AG08395 (cell line): ENCODE measurements at regions not wholly inside any gene's neighbourhood (a gene's known extent, or its start where the extent isn't known, plus 50 kb on each side); places are given as distances from the start of the nearest gene placed in this dataset.

Experiments
- DNase-seq: peaks from one replicate; pipeline ENCODE4 v3.0.0; 2012; ENCODE audit warnings: mixed read lengths, low spot score

GRCh38 chr2:220981926-220982325 lies 590.2 kb downstream of the EPHA4 start:
- DNase-seq: no peak

GRCh38 chr2:220985561-220985960 lies 586.5 kb downstream of the EPHA4 start:
- DNase-seq: no peak

- no peak for DNase-seq
Observed at GRCh38 chr2:220987839-220988238, 584.3 kb downstream of the EPHA4 start.

GRCh38 chr2:220991972-220992371 lies 580.1 kb downstream of the EPHA4 start:
- no peak for DNase-seq

GRCh38 chr2:220994846-220995245 lies 577.3 kb downstream of the EPHA4 start:
- DNase-seq: no peak

GRCh38 chr2:220995581-220995980 lies 576.5 kb downstream of the EPHA4 start:
- no peak for DNase-seq

GRCh38 chr2:220998156-220998555 lies 573.9 kb downstream of the EPHA4 start:
- DNase-seq: no peak

GRCh38 chr2:220999356-220999755 lies 572.7 kb downstream of the EPHA4 start:
- no peak for DNase-seq

GRCh38 chr2:221001381-221001801 lies 570.7 kb downstream of the EPHA4 start:
- DNase-seq: no peak

GRCh38 chr2:221002101-221002685 lies 569.9 kb downstream of the EPHA4 start:
- DNase-seq: no peak

- DNase-seq: no peak
Observed at GRCh38 chr2:221005338-221005737, 566.8 kb downstream of the EPHA4 start.

- no peak for DNase-seq
Observed at GRCh38 chr2:221006084-221006483, 566.0 kb downstream of the EPHA4 start.

- no peak for DNase-seq
Observed at GRCh38 chr2:221016551-221016950, 555.6 kb downstream of the EPHA4 start.

- DNase-seq: no peak
Observed at GRCh38 chr2:221018262-221018661, 553.8 kb downstream of the EPHA4 start.

- no peak for DNase-seq
Observed at GRCh38 chr2:221019668-221020067, 552.4 kb downstream of the EPHA4 start.

GRCh38 chr2:221022554-221022953 lies 549.5 kb downstream of the EPHA4 start:
- no peak for DNase-seq

GRCh38 chr2:221025398-221025797 lies 546.7 kb downstream of the EPHA4 start:
- DNase-seq: no peak

- DNase-seq: no peak
Observed at GRCh38 chr2:221034026-221034701, 537.9 kb downstream of the EPHA4 start.

- no peak for DNase-seq
Observed at GRCh38 chr2:221034973-221035372, 537.1 kb downstream of the EPHA4 start.

- no peak for DNase-seq
Observed at GRCh38 chr2:221042926-221043325, 529.2 kb downstream of the EPHA4 start.

GRCh38 chr2:221044781-221045180 lies 527.3 kb downstream of the EPHA4 start:
- DNase-seq: no peak

- no peak for DNase-seq
Observed at GRCh38 chr2:221050020-221050795, 521.9 kb downstream of the EPHA4 start.

GRCh38 chr2:221051162-221051561 lies 520.9 kb downstream of the EPHA4 start:
- no peak for DNase-seq
